ENCODE measurements at regions not wholly inside any gene's neighbourhood (a gene's known extent, or its start where the extent isn't known, plus 50 kb on each side); places are given as distances from the start of the nearest gene placed in this dataset.

GRCh38 chr18:56035546-56035945 lies 447.6 kb upstream of the TCF4 start:
- H3K4me3 ChIP-seq (ENCODE audit: low read length in 2 of 2) = no peak overlapping the region
- WGBS = 97% methylated on average over 3 of the region's 3 CpGs
- no peaks in the 10 kb centered on the region for H3K4me1 ChIP-seq (ENCODE audit: control insufficient read depth in 2 of 2, insufficient read depth in 2 of 2, low read length in 2 of 2)
- peaks cover 0 to 8% of the 10 kb centered on the region in 2 donors for H3K9me3 ChIP-seq (ENCODE audit: control insufficient read depth in 2 of 2, insufficient read depth in 1 of 2, low read length in 1 of 2)
- H3K36me3 ChIP-seq (ENCODE audit: control insufficient read depth in 2 of 2, insufficient read depth in 2 of 2, low read length in 1 of 2) = no peaks in the 10 kb centered on the region
- no peaks in the 10 kb centered on the region for H3K27me3 ChIP-seq (ENCODE audit: control insufficient read depth in 2 of 2, insufficient read depth in 1 of 2, low read length in 1 of 2)
- no peak for DNase-seq (ENCODE audit: low read depth in 6 of 9, low spot score in 9 of 9)
- no peak overlapping the region for H3K27ac ChIP-seq (ENCODE audit: low read depth in 1 of 2, low read length in 1 of 2)

GRCh38 chr18:56034949-56035348 lies 447.0 kb upstream of the TCF4 start:
- Histone ChIP-seq H3K9me3 (ENCODE audit: control insufficient read depth in 2 of 2, insufficient read depth in 1 of 2, low read length in 1 of 2) (peaks cover 0 to 8% of the 10 kb centered on the region in 2 donors), H3K4me1 (ENCODE audit: control insufficient read depth in 2 of 2, insufficient read depth in 2 of 2, low read length in 2 of 2) (no peaks in the 10 kb centered on the region), H3K36me3 (ENCODE audit: control insufficient read depth in 2 of 2, insufficient read depth in 2 of 2, low read length in 1 of 2) (no peaks in the 10 kb centered on the region), H3K4me3 (ENCODE audit: low read length in 2 of 2) (no peak overlapping the region), H3K27me3 (ENCODE audit: control insufficient read depth in 2 of 2, insufficient read depth in 1 of 2, low read length in 1 of 2) (no peaks in the 10 kb centered on the region), H3K27ac (ENCODE audit: low read depth in 1 of 2, low read length in 1 of 2) (no peak overlapping the region)
- 90% methylated on average over 2 of the region's 2 CpGs for WGBS
- no peak for DNase-seq (ENCODE audit: low read depth in 6 of 9, low spot score in 9 of 9)

DNA sequence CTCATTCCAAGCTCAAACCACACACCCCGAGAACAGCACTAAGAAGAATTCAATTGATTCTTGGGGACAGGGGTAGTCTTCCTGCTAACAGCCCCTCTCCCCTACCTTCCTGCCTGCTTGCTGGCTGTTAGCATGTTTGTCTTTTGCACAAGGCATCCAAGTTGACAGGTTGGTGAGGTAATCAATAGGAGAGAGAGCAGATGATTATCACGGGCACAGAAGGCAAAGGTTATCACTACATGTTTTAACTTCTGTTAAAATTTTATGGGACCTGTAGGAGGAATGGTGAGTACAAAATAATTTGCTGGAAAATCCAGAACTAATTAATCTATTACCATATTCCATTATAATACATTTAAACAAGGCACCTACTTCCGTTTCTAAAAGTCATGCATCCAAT lies 442.1 kb upstream of the TCF4 start:
- H3K9me3 ChIP-seq (ENCODE audit: control insufficient read depth in 2 of 2, insufficient read depth in 1 of 2, low read length in 1 of 2) = peaks cover 0 to 8% of the 10 kb centered on the region in 2 donors
- no peak for DNase-seq (ENCODE audit: low read depth in 6 of 9, low spot score in 9 of 9)
- no peaks in the 10 kb centered on the region for H3K27me3 ChIP-seq (ENCODE audit: control insufficient read depth in 2 of 2, insufficient read depth in 1 of 2, low read length in 1 of 2)
- H3K27ac ChIP-seq (ENCODE audit: low read depth in 1 of 2, low read length in 1 of 2) = no peak overlapping the region
- no peak overlapping the region for H3K4me3 ChIP-seq (ENCODE audit: low read length in 2 of 2)
- H3K4me1 ChIP-seq (ENCODE audit: control insufficient read depth in 2 of 2, insufficient read depth in 2 of 2, low read length in 2 of 2) = no peaks in the 10 kb centered on the region
- H3K36me3 ChIP-seq (ENCODE audit: control insufficient read depth in 2 of 2, insufficient read depth in 2 of 2, low read length in 1 of 2) = no peaks in the 10 kb centered on the region
- 97% methylated on average over 3 of the region's 3 CpGs for WGBS

DNA sequence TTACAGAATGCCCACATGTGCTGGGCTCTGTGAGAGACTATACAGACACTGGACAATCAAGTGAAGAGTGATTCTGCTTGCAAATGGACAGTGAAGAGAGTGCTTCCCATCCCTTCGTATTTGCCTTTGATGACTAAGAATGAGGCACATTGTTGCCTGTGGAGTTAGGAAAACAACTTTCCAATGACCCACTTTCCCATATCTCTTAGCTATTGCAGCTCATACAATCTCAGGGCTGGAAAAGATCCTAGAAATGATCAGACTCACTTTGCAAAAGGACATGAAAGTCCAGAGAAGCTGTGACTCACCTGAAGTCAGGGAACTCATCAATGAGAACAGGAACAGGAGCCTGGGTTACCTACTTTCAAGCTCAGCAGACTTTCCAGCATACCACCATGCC lies 440.5 kb upstream of the TCF4 start:
- no peaks in the 10 kb centered on the region for H3K27me3 ChIP-seq (ENCODE audit: control insufficient read depth in 2 of 2, insufficient read depth in 1 of 2, low read length in 1 of 2)
- WGBS = 0% methylated on average over 1 of the region's 1 CpG
- no peak overlapping the region for H3K27ac ChIP-seq (ENCODE audit: low read depth in 1 of 2, low read length in 1 of 2)
- H3K36me3 ChIP-seq (ENCODE audit: control insufficient read depth in 2 of 2, insufficient read depth in 2 of 2, low read length in 1 of 2) = no peaks in the 10 kb centered on the region
- H3K9me3 ChIP-seq (ENCODE audit: control insufficient read depth in 2 of 2, insufficient read depth in 1 of 2, low read length in 1 of 2) = peaks cover 0 to 8% of the 10 kb centered on the region in 2 donors
- H3K4me1 ChIP-seq (ENCODE audit: control insufficient read depth in 2 of 2, insufficient read depth in 2 of 2, low read length in 2 of 2) = no peaks in the 10 kb centered on the region
- H3K4me3 ChIP-seq (ENCODE audit: low read length in 2 of 2) = no peak overlapping the region
- DNase-seq (ENCODE audit: low read depth in 6 of 9, low spot score in 9 of 9) = no peak

DNA sequence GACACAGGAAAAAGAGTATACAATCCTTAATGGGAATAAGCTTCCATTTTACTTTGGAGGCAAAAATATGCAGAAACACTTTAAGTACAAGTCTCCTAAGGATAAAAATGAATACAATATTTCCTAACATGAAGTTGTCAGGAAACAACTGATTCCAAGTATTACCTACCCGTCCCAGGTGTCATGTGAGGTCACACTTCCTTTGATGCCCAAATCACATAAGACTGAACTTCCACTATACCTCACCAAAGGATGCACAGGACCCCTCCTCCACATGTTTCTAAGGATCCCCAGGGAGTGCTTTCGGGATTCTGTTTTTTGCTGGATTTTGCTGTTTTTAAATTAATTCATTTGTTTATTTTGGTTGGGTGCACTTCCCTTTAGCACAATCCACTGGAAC lies 438.5 kb upstream of the TCF4 start:
- no peaks in the 10 kb centered on the region for H3K9me3 ChIP-seq (ENCODE audit: control insufficient read depth in 2 of 2, insufficient read depth in 1 of 2, low read length in 1 of 2)
- WGBS = 69% methylated on average over 2 of the region's 2 CpGs
- no peaks in the 10 kb centered on the region for H3K4me1 ChIP-seq (ENCODE audit: control insufficient read depth in 2 of 2, insufficient read depth in 2 of 2, low read length in 2 of 2)
- H3K27me3 ChIP-seq (ENCODE audit: control insufficient read depth in 2 of 2, insufficient read depth in 1 of 2, low read length in 1 of 2) = no peaks in the 10 kb centered on the region
- no peaks in the 10 kb centered on the region for H3K36me3 ChIP-seq (ENCODE audit: control insufficient read depth in 2 of 2, insufficient read depth in 2 of 2, low read length in 1 of 2)
- H3K4me3 ChIP-seq (ENCODE audit: low read length in 2 of 2) = no peak overlapping the region
- DNase-seq (ENCODE audit: low read depth in 6 of 9, low spot score in 9 of 9) = no peak
- H3K27ac ChIP-seq (ENCODE audit: low read depth in 1 of 2, low read length in 1 of 2) = no peak overlapping the region

DNA sequence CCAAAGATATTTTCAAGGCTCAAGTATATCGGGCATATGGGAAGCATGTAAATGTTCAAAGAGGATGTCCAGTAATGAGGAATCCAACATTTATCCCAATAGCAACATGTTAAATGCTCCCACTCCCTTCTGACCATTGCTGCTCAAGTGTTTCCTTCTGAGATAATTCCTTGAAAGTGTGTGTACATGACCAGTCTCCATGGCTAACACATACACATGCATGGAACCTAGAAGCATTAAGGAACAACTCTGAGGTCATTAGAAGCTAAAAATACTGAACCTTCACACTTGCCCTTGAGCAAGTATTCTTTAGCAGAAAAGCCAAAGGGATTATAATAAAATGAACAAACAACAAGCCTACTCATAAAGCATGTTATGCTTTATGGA lies 433.8 kb upstream of the TCF4 start:
- whole genome bisulfite sequencing = 97% methylated on average over 1 of the region's 1 CpG
- H3K27ac ChIP-seq (ENCODE audit: low read depth in 1 of 2, low read length in 1 of 2) = no peak overlapping the region
- DNase-seq (ENCODE audit: low read depth in 6 of 9, low spot score in 9 of 9) = no peak

DNA sequence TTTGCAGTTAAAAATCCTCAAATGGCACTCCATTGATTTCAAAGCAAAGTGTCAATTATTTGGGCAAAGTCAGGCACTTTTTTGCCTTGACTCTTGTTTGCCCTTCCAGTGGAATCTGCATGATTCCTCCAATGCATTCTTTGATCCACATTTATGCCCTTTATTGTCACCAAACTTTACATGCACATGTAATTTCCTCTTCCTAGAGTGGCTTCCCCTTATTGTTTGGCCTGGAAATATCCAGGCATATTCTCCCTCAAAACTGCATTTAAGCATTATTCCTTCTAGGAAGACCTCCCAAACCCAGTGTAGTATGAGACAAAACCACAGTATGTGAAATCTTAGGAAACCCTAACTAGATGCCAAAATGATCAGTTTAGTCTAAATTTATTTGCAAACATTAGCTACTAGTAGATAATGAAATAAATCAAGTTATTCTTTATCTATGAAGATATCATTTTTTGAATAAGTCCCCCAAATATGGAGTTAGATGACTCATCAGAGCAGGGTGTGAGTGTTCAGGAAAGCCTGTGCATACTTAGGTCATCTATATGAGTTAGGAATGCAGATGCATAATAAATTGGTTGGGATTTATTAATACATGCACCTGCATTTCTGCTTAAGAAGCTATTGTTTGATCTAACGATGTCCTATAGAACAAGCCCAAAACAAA lies 433.3 kb upstream of the TCF4 start:
- WGBS = 98% methylated on average over 1 of the region's 1 CpG
- no peak overlapping the region for H3K27ac ChIP-seq (ENCODE audit: low read depth in 1 of 2, low read length in 1 of 2)
- no peak for DNase-seq (ENCODE audit: low read depth in 6 of 9, low spot score in 9 of 9)

More for the DNA sequence above, 433.8 kb upstream of the TCF4 start:
- no peaks in the 10 kb centered on the region for H3K36me3 ChIP-seq (ENCODE audit: control insufficient read depth in 2 of 2, insufficient read depth in 2 of 2, low read length in 1 of 2)
- H3K4me3 ChIP-seq (ENCODE audit: low read length in 2 of 2) = no peak overlapping the region
- no peaks in the 10 kb centered on the region for H3K27me3 ChIP-seq (ENCODE audit: control insufficient read depth in 2 of 2, insufficient read depth in 1 of 2, low read length in 1 of 2)
- no peaks in the 10 kb centered on the region for H3K4me1 ChIP-seq (ENCODE audit: control insufficient read depth in 2 of 2, insufficient read depth in 2 of 2, low read length in 2 of 2)
- H3K9me3 ChIP-seq (ENCODE audit: control insufficient read depth in 2 of 2, insufficient read depth in 1 of 2, low read length in 1 of 2) = no peaks in the 10 kb centered on the region

GRCh38 chr18:56019908-56020307 lies 431.9 kb upstream of the TCF4 start:
- H3K9me3 ChIP-seq (ENCODE audit: control insufficient read depth in 2 of 2, insufficient read depth in 1 of 2, low read length in 1 of 2) = no peaks in the 10 kb centered on the region
- no peak overlapping the region for H3K27ac ChIP-seq (ENCODE audit: low read depth in 1 of 2, low read length in 1 of 2)
- no peaks in the 10 kb centered on the region for H3K27me3 ChIP-seq (ENCODE audit: control insufficient read depth in 2 of 2, insufficient read depth in 1 of 2, low read length in 1 of 2)
- WGBS = 75% methylated on average over 5 of the region's 5 CpGs
- no peak overlapping the region for H3K4me3 ChIP-seq (ENCODE audit: low read length in 2 of 2)
- H3K36me3 ChIP-seq (ENCODE audit: control insufficient read depth in 2 of 2, insufficient read depth in 2 of 2, low read length in 1 of 2) = no peaks in the 10 kb centered on the region
- DNase-seq (ENCODE audit: low read depth in 6 of 9, low spot score in 9 of 9) = no peak
- no peaks in the 10 kb centered on the region for H3K4me1 ChIP-seq (ENCODE audit: control insufficient read depth in 2 of 2, insufficient read depth in 2 of 2, low read length in 2 of 2)

More for the DNA sequence above, 433.3 kb upstream of the TCF4 start:
- no peak overlapping the region for H3K4me3 ChIP-seq (ENCODE audit: low read length in 2 of 2)
- no peaks in the 10 kb centered on the region for H3K27me3 ChIP-seq (ENCODE audit: control insufficient read depth in 2 of 2, insufficient read depth in 1 of 2, low read length in 1 of 2)
- no peaks in the 10 kb centered on the region for H3K4me1 ChIP-seq (ENCODE audit: control insufficient read depth in 2 of 2, insufficient read depth in 2 of 2, low read length in 2 of 2)
- H3K36me3 ChIP-seq (ENCODE audit: control insufficient read depth in 2 of 2, insufficient read depth in 2 of 2, low read length in 1 of 2) = no peaks in the 10 kb centered on the region
- H3K9me3 ChIP-seq (ENCODE audit: control insufficient read depth in 2 of 2, insufficient read depth in 1 of 2, low read length in 1 of 2) = no peaks in the 10 kb centered on the region

- Histone ChIP-seq H3K4me3 (ENCODE audit: low read length in 2 of 2) (no peak overlapping the region), H3K27me3 (ENCODE audit: control insufficient read depth in 2 of 2, insufficient read depth in 1 of 2, low read length in 1 of 2) (no peaks in the 10 kb centered on the region), H3K36me3 (ENCODE audit: control insufficient read depth in 2 of 2, insufficient read depth in 2 of 2, low read length in 1 of 2) (no peaks in the 10 kb centered on the region), H3K9me3 (ENCODE audit: control insufficient read depth in 2 of 2, insufficient read depth in 1 of 2, low read length in 1 of 2) (no peaks in the 10 kb centered on the region), H3K27ac (ENCODE audit: low read depth in 1 of 2, low read length in 1 of 2) (no peak overlapping the region), H3K4me1 (ENCODE audit: control insufficient read depth in 2 of 2, insufficient read depth in 2 of 2, low read length in 2 of 2) (no peaks in the 10 kb centered on the region)
- 67% methylated on average over 2 of the region's 2 CpGs for WGBS
- DNase-seq (ENCODE audit: low read depth in 6 of 9, low spot score in 9 of 9) = no peak
These were observed 431.2 kb upstream of the TCF4 start for GRCh38 chr18:56019156-56019555.
